BJ (cell line): ENCODE measurements at regions not wholly inside any gene's neighbourhood (a gene's known extent, or its start where the extent isn't known, plus 50 kb on each side); places are given as distances from the start of the nearest gene placed in this dataset.

Source experiments
- CTCF ChIA-PET: fragments of 350-600 bp; formaldehyde crosslinking; extraction: SDS; loops from one replicate; lab custom pipeline; 2021; ENCODE audit warnings: antibody characterized with exemption, inconsistent platforms; lab: Yijun Ruan, JAX
- POLR2A ChIA-PET: fragments of 300-600 bp; sonication (Branson Sonifier 250); formaldehyde crosslinking; extraction: SDS; loops from one replicate; lab custom pipeline; 2021; ENCODE audit warnings: antibody characterized with exemption; lab: Charles Lee
- DNase-seq: peaks from one replicate; pipeline ENCODE4 v3.0.0-alpha.2; 2011; ENCODE audit warnings: low read depth
- H3K27me3 ChIP-seq: 2 replicates; pipeline ENCODE4 v1.6.0; 2011; ENCODE audit warnings: low read length; ENCODE audit not compliant: control insufficient read depth, insufficient read depth
- H3K36me3 ChIP-seq: 2 replicates; pipeline ENCODE4 v1.5.1; 2011; ENCODE audit warnings: low read length; ENCODE audit not compliant: control insufficient read depth, insufficient read depth
- H3K4me3 ChIP-seq: 2 replicates; pipeline ENCODE4 v1.5.1; 2011; ENCODE audit warnings: low read depth, mild to moderate bottlenecking, control low read depth, low read length
- TF ChIP-seq, protein P1 (sequence below): IDR thresholded peaks from 2 replicates; pipeline ENCODE4 v1.5.1; 2011; ENCODE audit warnings: low read depth, mild to moderate bottlenecking, control low read depth, inconsistent platforms, low read length, moderate library complexity; ENCODE audit not compliant: insufficient read depth

DNA sequence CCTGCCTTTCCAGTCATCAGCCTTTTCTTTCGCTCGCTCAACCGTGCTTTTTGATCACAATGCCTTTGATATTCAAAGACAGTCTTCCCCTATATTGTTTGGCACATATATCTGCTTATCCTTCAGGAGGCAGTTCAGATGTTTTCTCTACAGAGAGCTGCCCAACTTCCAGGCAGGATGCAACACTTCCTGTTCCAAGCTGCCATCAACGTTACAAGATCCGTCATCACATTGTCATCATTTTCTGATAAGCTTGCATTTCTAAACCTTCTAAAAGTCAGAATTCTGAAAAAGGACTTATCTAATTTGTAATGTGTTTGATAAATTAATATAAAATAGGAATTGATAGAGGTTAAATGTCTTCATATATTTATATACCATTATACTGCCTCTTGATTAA is 574.2 kb downstream of the TBC1D4 start:
- Histone ChIP-seq H3K36me3 (no peaks in the 10 kb centered on the region), H3K4me3 (no peak overlapping the region), H3K27me3 (no peaks in the 10 kb centered on the region; the same call in 1 of the 2 replicates)
- TF ChIP-seq, protein P1, sequence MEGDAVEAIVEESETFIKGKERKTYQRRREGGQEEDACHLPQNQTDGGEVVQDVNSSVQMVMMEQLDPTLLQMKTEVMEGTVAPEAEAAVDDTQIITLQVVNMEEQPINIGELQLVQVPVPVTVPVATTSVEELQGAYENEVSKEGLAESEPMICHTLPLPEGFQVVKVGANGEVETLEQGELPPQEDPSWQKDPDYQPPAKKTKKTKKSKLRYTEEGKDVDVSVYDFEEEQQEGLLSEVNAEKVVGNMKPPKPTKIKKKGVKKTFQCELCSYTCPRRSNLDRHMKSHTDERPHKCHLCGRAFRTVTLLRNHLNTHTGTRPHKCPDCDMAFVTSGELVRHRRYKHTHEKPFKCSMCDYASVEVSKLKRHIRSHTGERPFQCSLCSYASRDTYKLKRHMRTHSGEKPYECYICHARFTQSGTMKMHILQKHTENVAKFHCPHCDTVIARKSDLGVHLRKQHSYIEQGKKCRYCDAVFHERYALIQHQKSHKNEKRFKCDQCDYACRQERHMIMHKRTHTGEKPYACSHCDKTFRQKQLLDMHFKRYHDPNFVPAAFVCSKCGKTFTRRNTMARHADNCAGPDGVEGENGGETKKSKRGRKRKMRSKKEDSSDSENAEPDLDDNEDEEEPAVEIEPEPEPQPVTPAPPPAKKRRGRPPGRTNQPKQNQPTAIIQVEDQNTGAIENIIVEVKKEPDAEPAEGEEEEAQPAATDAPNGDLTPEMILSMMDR, result no peak
- no peak for DNase-seq
- ChIA-PET POLR2A (no interaction called here), CTCF (interaction anchor here (1.2 kb wide), 1 partner anchor 312 kb away, joined by 3 read pairs; no protein-coding TSS in a partner anchor)

- Histone ChIP-seq H3K27me3 (no peaks in the 10 kb centered on the region; the same call in 1 of the 2 replicates), H3K36me3 (no peaks in the 10 kb centered on the region), H3K4me3 (no peak overlapping the region)
- TF ChIP-seq, protein P1, result no peak
- ChIA-PET POLR2A (no interaction called here), CTCF (no interaction called here)
- no peak for DNase-seq
These were observed 577.4 kb downstream of the TBC1D4 start for GRCh38 chr13:74904556-74904955.

- CTCF ChIA-PET, result interaction anchor here (0.9 kb wide), 1 partner anchor 8 kb away, joined by 3 read pairs; no protein-coding TSS in a partner anchor
- Histone ChIP-seq H3K27me3 (no peaks in the 10 kb centered on the region), H3K4me3 (no peak overlapping the region), H3K36me3 (no peaks in the 10 kb centered on the region)
- POLR2A ChIA-PET, result no interaction called here
- DNase-seq, result no peak
- TF ChIP-seq, protein P1, result no peak
These were observed 586.8 kb downstream of the TBC1D4 start for GRCh38 chr13:74895042-74895796.

DNA sequence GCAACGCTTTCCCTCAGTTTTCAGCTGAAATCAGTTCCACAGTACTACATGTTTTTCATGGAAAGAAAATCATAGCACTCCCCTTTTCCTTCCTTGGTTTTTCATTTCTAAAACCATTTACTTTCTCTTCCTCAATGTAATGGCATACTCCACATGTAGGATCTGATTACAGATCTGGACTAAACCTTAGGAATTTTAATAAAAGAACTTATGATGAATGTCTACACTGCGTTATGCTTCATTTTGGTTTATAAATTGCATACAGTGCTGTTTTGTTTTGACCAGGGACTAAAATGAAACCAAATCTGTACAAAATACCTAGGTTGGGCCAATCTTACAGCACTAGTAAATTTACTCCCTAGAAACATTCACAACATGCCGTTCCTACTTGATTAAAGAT is 589.9 kb downstream of the TBC1D4 start:
- no peaks in the 10 kb centered on the region for H3K27me3 ChIP-seq
- no peak overlapping the region for H3K4me3 ChIP-seq
- ChIA-PET POLR2A (no interaction called here), CTCF (interaction anchor here (0.6 to 0.7 kb wide), 2 partner anchors 11 to 803 kb away, joined by 3 read pairs; no protein-coding TSS in a partner anchor)
- H3K36me3 ChIP-seq, result no peaks in the 10 kb centered on the region
- DNase-seq, result no peak
- TF ChIP-seq, protein P1, result no peak

- Histone ChIP-seq H3K4me3 (no peak overlapping the region), H3K36me3 (no peaks in the 10 kb centered on the region), H3K27me3 (no peaks in the 10 kb centered on the region)
- TF ChIP-seq, protein P1, result no peak
- CTCF ChIA-PET, result no interaction called here
- no peak for DNase-seq
- POLR2A ChIA-PET, result no interaction called here
These were observed 590.4 kb downstream of the TBC1D4 start for GRCh38 chr13:74891610-74892009.
